ENCODE measurements at regions not wholly inside any gene's neighbourhood (a gene's known extent, or its start where the extent isn't known, plus 50 kb on each side); places are given as distances from the start of the nearest gene placed in this dataset.

DNA sequence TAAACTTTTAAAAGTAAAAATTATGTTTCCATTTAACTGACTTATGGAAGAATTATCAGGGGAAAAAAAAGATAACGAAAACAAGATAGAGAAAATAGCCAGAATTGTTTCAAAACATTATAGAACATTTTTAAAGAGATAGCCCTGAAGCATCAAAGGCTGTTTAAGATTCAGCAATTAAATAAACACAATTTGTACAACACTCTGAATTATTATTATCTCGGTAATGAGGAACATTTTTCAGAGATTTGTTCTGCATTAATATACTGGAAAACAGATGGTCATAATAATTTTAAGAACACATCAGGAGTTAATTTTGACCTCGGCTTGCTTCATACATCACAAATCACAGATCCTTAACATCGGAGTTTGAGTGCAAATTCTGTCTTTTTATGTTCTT lies 643.8 kb downstream of the SORCS1 start:
- ATAC-seq (replicated peaks; ENCODE audit: extremely low read depth, poor library complexity, severe bottlenecking): no peak
- Mint-ChIP-seq H3K4me1 (no peaks in the 10 kb centered on the region), H3K4me3 (no peak overlapping the region), H3K36me3 (ENCODE audit: insufficient read depth) (no peaks in the 10 kb centered on the region), H3K9me3 (peaks cover 13% of the 10 kb centered on the region), H3K27me3 (no peaks in the 10 kb centered on the region), H3K27ac (ENCODE audit: low read depth) (no peak overlapping the region)
- no peak for DNase-seq (ENCODE audit: low spot score in 2 of 2)

GRCh38 chr10:106519376-106520030 lies 645.0 kb downstream of the SORCS1 start:
- Mint-ChIP-seq H3K27me3 (no peaks in the 10 kb centered on the region), H3K27ac (ENCODE audit: low read depth) (no peak overlapping the region), H3K36me3 (ENCODE audit: insufficient read depth) (no peaks in the 10 kb centered on the region), H3K9me3 (peaks cover 19% of the 10 kb centered on the region), H3K4me3 (no peak overlapping the region), H3K4me1 (no peaks in the 10 kb centered on the region)
- no peak for ATAC-seq (replicated peaks; ENCODE audit: extremely low read depth, poor library complexity, severe bottlenecking)
- DNase-seq (ENCODE audit: low spot score in 2 of 2): no peak

- Mint-ChIP-seq H3K27me3 (no peaks in the 10 kb centered on the region), H3K27ac (ENCODE audit: low read depth) (no peak overlapping the region), H3K4me1 (no peaks in the 10 kb centered on the region), H3K9me3 (peaks cover 29% of the 10 kb centered on the region), H3K4me3 (no peak overlapping the region), H3K36me3 (ENCODE audit: insufficient read depth) (no peaks in the 10 kb centered on the region)
- no peak for ATAC-seq (replicated peaks; ENCODE audit: extremely low read depth, poor library complexity, severe bottlenecking)
- no peak for DNase-seq (ENCODE audit: low spot score in 2 of 2)
Observed at GRCh38 chr10:106515206-106515790, 649.2 kb downstream of the SORCS1 start.

GRCh38 chr10:106513352-106513771 lies 651.1 kb downstream of the SORCS1 start:
- H3K4me3 Mint-ChIP-seq: no peak overlapping the region
- no peaks in the 10 kb centered on the region for H3K4me1 Mint-ChIP-seq
- no peaks in the 10 kb centered on the region for H3K27me3 Mint-ChIP-seq
- peaks cover 23% of the 10 kb centered on the region for H3K9me3 Mint-ChIP-seq
- no peak for ATAC-seq (replicated peaks; ENCODE audit: extremely low read depth, poor library complexity, severe bottlenecking)
- no peak for DNase-seq (ENCODE audit: low spot score in 2 of 2)
- H3K27ac Mint-ChIP-seq (ENCODE audit: low read depth): no peak overlapping the region
- H3K36me3 Mint-ChIP-seq (ENCODE audit: insufficient read depth): no peaks in the 10 kb centered on the region

GRCh38 chr10:106511917-106512316 lies 652.6 kb downstream of the SORCS1 start:
- no peaks in the 10 kb centered on the region for H3K27me3 Mint-ChIP-seq
- no peak for DNase-seq (ENCODE audit: low spot score in 2 of 2)

GRCh38 chr10:106508950-106509349 lies 655.6 kb downstream of the SORCS1 start:
- ATAC-seq (replicated peaks; ENCODE audit: extremely low read depth, poor library complexity, severe bottlenecking): no peak
- Mint-ChIP-seq H3K9me3 (peaks cover 24% of the 10 kb centered on the region), H3K4me3 (no peak overlapping the region)

More at GRCh38 chr10:106511917-106512316, 652.6 kb downstream of the SORCS1 start:
- Mint-ChIP-seq H3K27ac (ENCODE audit: low read depth) (no peak overlapping the region), H3K36me3 (ENCODE audit: insufficient read depth) (no peaks in the 10 kb centered on the region), H3K4me1 (no peaks in the 10 kb centered on the region), H3K4me3 (no peak overlapping the region), H3K9me3 (peaks cover 29% of the 10 kb centered on the region)
- ATAC-seq (replicated peaks; ENCODE audit: extremely low read depth, poor library complexity, severe bottlenecking): no peak

GRCh38 chr10:106506526-106507283 lies 657.8 kb downstream of the SORCS1 start:
- no peaks in the 10 kb centered on the region for H3K4me1 Mint-ChIP-seq
- no peaks in the 10 kb centered on the region for H3K27me3 Mint-ChIP-seq
- no peak for ATAC-seq (replicated peaks; ENCODE audit: extremely low read depth, poor library complexity, severe bottlenecking)

More at GRCh38 chr10:106508950-106509349, 655.6 kb downstream of the SORCS1 start:
- Mint-ChIP-seq H3K36me3 (ENCODE audit: insufficient read depth) (no peaks in the 10 kb centered on the region), H3K27me3 (no peaks in the 10 kb centered on the region), H3K27ac (ENCODE audit: low read depth) (no peak overlapping the region), H3K4me1 (no peaks in the 10 kb centered on the region)
- DNase-seq (ENCODE audit: low spot score in 2 of 2): no peak

DNA sequence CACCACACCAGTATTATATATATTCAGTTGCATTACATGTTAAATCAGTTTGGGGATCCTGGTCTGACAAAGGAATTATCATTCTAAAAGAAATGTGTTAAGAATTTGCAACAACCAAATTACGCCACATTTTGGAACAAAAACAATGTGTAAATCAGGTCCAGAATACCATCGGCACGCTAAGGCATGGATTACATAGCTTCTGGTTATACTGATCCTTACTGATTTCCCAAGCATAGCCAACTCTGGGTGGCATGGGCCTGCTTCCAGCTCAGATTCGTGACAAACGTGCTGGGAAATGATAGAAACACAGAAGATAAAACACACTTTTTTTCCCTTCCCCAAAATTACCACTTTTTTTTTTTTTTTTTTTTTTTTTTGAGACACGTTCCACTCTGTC lies 660.0 kb downstream of the SORCS1 start:
- ATAC-seq (replicated peaks; ENCODE audit: extremely low read depth, poor library complexity, severe bottlenecking): no peak
- Mint-ChIP-seq H3K4me1 (no peaks in the 10 kb centered on the region), H3K4me3 (no peak overlapping the region), H3K36me3 (ENCODE audit: insufficient read depth) (no peaks in the 10 kb centered on the region), H3K27me3 (no peaks in the 10 kb centered on the region), H3K9me3 (peaks cover 38% of the 10 kb centered on the region), H3K27ac (ENCODE audit: low read depth) (no peak overlapping the region)
- no peak for DNase-seq (ENCODE audit: low spot score in 2 of 2)

More at GRCh38 chr10:106506526-106507283, 657.8 kb downstream of the SORCS1 start:
- DNase-seq (ENCODE audit: low spot score in 2 of 2): no peak
- H3K27ac Mint-ChIP-seq (ENCODE audit: low read depth): no peak overlapping the region
- peaks cover 29% of the 10 kb centered on the region for H3K9me3 Mint-ChIP-seq
- H3K4me3 Mint-ChIP-seq: no peak overlapping the region
- H3K36me3 Mint-ChIP-seq (ENCODE audit: insufficient read depth): no peaks in the 10 kb centered on the region

DNA sequence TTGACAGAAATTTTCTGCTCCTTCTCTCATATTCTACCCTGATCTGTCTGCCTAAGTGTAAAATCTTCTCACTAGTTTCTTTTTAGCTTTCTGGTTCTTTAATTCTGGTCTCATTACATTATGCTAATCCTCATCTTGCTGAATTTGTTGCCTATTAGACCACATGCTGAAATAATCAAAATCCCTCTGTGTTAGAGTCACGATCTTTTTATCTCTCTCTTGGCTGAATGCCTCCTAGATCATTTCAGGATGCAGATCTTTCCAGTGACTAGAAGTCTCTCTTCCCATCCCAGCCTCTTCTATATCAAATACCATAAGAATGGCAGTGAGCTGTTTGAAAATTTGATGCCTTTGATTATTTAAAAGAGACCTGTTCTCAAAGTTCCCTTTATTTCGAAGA lies 661.9 kb downstream of the SORCS1 start:
- H3K27me3 Mint-ChIP-seq: no peaks in the 10 kb centered on the region
- H3K27ac Mint-ChIP-seq (ENCODE audit: low read depth): no peak overlapping the region
- no peaks in the 10 kb centered on the region for H3K4me1 Mint-ChIP-seq
- DNase-seq (ENCODE audit: low spot score in 2 of 2): no peak
- H3K36me3 Mint-ChIP-seq (ENCODE audit: insufficient read depth): no peaks in the 10 kb centered on the region
- H3K4me3 Mint-ChIP-seq: no peak overlapping the region
- no peak for ATAC-seq (replicated peaks; ENCODE audit: extremely low read depth, poor library complexity, severe bottlenecking)
- peaks cover 32% of the 10 kb centered on the region for H3K9me3 Mint-ChIP-seq

- Mint-ChIP-seq H3K36me3 (ENCODE audit: insufficient read depth) (no peaks in the 10 kb centered on the region), H3K27ac (ENCODE audit: low read depth) (no peak overlapping the region), H3K4me1 (no peaks in the 10 kb centered on the region), H3K4me3 (no peak overlapping the region), H3K27me3 (no peaks in the 10 kb centered on the region), H3K9me3 (peaks cover 25% of the 10 kb centered on the region)
- ATAC-seq (replicated peaks; ENCODE audit: extremely low read depth, poor library complexity, severe bottlenecking) (no peak), DNase-seq (ENCODE audit: low spot score in 2 of 2) (no peak)
Observed at GRCh38 chr10:106500925-106501525, 663.5 kb downstream of the SORCS1 start.

GRCh38 chr10:106500041-106500924 lies 664.2 kb downstream of the SORCS1 start:
- Mint-ChIP-seq H3K4me1 (no peaks in the 10 kb centered on the region), H3K36me3 (ENCODE audit: insufficient read depth) (no peaks in the 10 kb centered on the region), H3K27ac (ENCODE audit: low read depth) (no peak overlapping the region), H3K4me3 (no peak overlapping the region), H3K9me3 (peaks cover 25% of the 10 kb centered on the region), H3K27me3 (no peaks in the 10 kb centered on the region)
- DNase-seq (ENCODE audit: low spot score in 2 of 2) (no peak), ATAC-seq (replicated peaks; ENCODE audit: extremely low read depth, poor library complexity, severe bottlenecking) (no peak)

GRCh38 chr10:106499448-106499847 lies 665.1 kb downstream of the SORCS1 start:
- ATAC-seq (replicated peaks; ENCODE audit: extremely low read depth, poor library complexity, severe bottlenecking): no peak
- Mint-ChIP-seq H3K27ac (ENCODE audit: low read depth) (no peak overlapping the region), H3K36me3 (ENCODE audit: insufficient read depth) (no peaks in the 10 kb centered on the region), H3K9me3 (peaks cover 25% of the 10 kb centered on the region), H3K4me1 (no peaks in the 10 kb centered on the region), H3K4me3 (no peak overlapping the region), H3K27me3 (no peaks in the 10 kb centered on the region)
- no peak for DNase-seq (ENCODE audit: low spot score in 2 of 2)

Data from central memory CD8-positive, alpha-beta T cell (primary cell).